ENCODE measurements at regions not wholly inside any gene's neighbourhood (a gene's known extent, or its start where the extent isn't known, plus 50 kb on each side); places are given as distances from the start of the nearest gene placed in this dataset.

DNA sequence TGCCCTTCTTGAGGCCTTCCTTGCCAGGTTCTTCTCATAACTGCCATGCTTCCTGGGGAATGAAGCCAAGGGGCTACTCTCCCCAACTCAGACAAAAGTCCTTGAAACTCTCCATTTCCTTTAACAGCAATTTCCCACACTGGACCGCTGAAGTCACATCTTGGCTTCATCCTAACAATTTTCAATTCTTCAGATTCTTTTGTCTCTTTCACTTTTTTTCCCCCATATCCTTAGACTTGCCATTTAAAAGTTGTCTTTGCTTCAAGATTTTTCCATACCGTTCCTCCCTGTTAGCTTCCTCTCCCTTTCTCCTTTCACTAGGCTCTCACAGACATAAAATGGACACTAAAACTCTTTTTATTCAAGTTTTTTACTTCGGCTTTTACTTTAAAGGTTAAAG lies 93.1 kb upstream of the ITGA1 start:
- TF ChIP-seq, protein P1, sequence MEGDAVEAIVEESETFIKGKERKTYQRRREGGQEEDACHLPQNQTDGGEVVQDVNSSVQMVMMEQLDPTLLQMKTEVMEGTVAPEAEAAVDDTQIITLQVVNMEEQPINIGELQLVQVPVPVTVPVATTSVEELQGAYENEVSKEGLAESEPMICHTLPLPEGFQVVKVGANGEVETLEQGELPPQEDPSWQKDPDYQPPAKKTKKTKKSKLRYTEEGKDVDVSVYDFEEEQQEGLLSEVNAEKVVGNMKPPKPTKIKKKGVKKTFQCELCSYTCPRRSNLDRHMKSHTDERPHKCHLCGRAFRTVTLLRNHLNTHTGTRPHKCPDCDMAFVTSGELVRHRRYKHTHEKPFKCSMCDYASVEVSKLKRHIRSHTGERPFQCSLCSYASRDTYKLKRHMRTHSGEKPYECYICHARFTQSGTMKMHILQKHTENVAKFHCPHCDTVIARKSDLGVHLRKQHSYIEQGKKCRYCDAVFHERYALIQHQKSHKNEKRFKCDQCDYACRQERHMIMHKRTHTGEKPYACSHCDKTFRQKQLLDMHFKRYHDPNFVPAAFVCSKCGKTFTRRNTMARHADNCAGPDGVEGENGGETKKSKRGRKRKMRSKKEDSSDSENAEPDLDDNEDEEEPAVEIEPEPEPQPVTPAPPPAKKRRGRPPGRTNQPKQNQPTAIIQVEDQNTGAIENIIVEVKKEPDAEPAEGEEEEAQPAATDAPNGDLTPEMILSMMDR (IDR thresholded peaks at IDR 0.05): no peak
- TF ChIP-seq POLR2A (IDR thresholded peaks at IDR 0.05) (no peak), EP300 (IDR thresholded peaks at IDR 0.05) (no peak)

All from stomach (tissue), 4 donors.